HEK293 (cell line): ENCODE measurements at regions not wholly inside any gene's neighbourhood (a gene's known extent, or its start where the extent isn't known, plus 50 kb on each side); places are given as distances from the start of the nearest gene placed in this dataset.
"Not testable (repeated sequence)": the region's sequence is repeated elsewhere in the genome, so short reads cannot be mapped to it uniquely, and the experiment has no call there.

Source experiments
- MYNN ChIP-seq: fragments of 450-650 bp; formaldehyde crosslinking; IDR thresholded peaks from 2 replicates; pipeline ENCODE4 v1.5.1; 2016; ENCODE audit warnings: missing biosample characterization, missing genetic modification characterization, borderline replicate concordance
- OSR2 ChIP-seq: fragments of 450-650 bp; formaldehyde crosslinking; IDR thresholded peaks from 2 replicates; pipeline ENCODE4 v1.5.1; 2016; ENCODE audit warnings: missing biosample characterization, missing genetic modification characterization
- TRIM28 ChIP-seq: IDR thresholded peaks from 2 replicates; pipeline ENCODE4 v1.6.1; 2011; ENCODE audit warnings: low read length, control low read depth, borderline replicate concordance
- ZNF10 ChIP-seq: fragments of 450-650 bp; formaldehyde crosslinking; IDR thresholded peaks from 2 replicates; pipeline ENCODE4 v1.5.1; 2017; ENCODE audit warnings: missing biosample characterization, missing genetic modification characterization
- ZNF211 ChIP-seq: fragments of 450-650 bp; formaldehyde crosslinking; IDR thresholded peaks from 2 replicates; pipeline ENCODE4 v1.5.1; 2016; ENCODE audit warnings: low read depth, missing biosample characterization, missing genetic modification characterization
- ZNF324 ChIP-seq: fragments of 450-650 bp; formaldehyde crosslinking; IDR thresholded peaks from 2 replicates; pipeline ENCODE4 v1.5.1; 2016; ENCODE audit warnings: missing biosample characterization, missing genetic modification characterization
- ZNF529 ChIP-seq: fragments of 450-650 bp; formaldehyde crosslinking; IDR thresholded peaks from 2 replicates; pipeline ENCODE4 v1.5.1; 2017; ENCODE audit warnings: missing genetic modification characterization, missing biosample characterization; ENCODE audit not compliant: insufficient replicate concordance
- TF ChIP-seq, protein P1 (sequence below): fragments of 450-650 bp; formaldehyde crosslinking; IDR thresholded peaks from 2 replicates; pipeline ENCODE4 v1.5.1; 2016; ENCODE audit warnings: missing biosample characterization, missing genetic modification characterization
- TF ChIP-seq, protein P2 (sequence below): fragments of 450-650 bp; formaldehyde crosslinking; IDR thresholded peaks from 2 replicates; pipeline ENCODE4 v1.5.1; 2016; ENCODE audit warnings: missing biosample characterization, missing genetic modification characterization
- TF ChIP-seq, protein P3 (sequence below): fragments of 450-650 bp; IDR thresholded peaks from 2 replicates; pipeline ENCODE4 v1.5.1; 2018; ENCODE audit warnings: missing biosample characterization, missing genetic modification characterization
- TF ChIP-seq, protein P4 (sequence below): fragments of 450-650 bp; formaldehyde crosslinking; IDR thresholded peaks from 2 replicates; pipeline ENCODE4 v1.5.1; 2016; ENCODE audit warnings: missing biosample characterization, missing genetic modification characterization, borderline replicate concordance

DNA sequence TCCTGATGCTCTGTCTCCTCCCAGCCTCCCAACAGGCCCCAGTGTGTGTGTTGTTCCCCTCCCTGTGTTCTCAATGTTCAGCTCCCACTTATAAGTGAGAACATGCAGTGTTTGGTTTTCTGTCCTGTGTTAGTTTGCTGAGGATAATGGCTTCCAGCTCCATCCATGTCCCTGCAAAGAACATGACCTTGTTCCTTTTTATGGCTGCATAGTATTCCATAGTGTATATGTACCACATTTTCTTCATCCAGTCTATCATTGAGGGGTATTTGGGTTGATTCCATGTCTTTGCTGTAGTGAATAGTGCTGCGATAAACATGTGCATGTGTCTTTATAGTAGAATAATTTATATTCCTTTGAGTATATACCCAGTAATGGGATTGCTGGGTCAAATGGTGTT lies 150.4 kb downstream of the KLF6 start:
- TF ChIP-seq, protein P1, sequence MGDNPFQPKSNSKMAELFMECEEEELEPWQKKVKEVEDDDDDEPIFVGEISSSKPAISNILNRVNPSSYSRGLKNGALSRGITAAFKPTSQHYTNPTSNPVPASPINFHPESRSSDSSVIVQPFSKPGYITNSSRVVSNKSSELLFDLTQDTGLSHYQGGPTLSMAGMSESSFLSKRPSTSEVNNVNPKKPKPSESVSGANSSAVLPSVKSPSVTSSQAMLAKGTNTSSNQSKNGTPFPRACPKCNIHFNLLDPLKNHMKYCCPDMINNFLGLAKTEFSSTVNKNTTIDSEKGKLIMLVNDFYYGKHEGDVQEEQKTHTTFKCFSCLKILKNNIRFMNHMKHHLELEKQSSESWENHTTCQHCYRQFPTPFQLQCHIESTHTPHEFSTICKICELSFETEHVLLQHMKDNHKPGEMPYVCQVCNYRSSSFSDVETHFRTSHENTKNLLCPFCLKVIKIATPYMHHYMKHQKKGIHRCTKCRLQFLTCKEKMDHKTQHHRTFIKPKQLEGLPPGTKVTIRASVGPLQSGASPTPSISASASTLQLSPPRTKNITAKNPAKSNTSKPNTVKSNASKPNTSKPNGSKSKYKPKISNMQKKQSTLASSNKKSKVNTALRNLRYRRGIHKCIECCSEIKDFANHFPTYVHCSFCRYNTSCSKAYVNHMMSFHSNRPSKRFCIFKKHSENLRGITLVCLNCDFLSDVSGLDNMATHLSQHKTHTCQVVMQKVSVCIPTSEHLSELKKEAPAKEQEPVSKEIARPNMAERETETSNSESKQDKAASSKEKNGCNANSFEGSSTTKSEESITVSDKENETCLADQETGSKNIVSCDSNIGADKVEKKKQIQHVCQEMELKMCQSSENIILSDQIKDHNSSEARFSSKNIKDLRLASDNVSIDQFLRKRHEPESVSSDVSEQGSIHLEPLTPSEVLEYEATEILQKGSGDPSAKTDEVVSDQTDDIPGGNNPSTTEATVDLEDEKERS: not testable (repeated sequence)
- TF ChIP-seq MYNN; ZNF324 (tag by site-specific recombination); ZNF529 (tag by site-specific recombination); TRIM28; OSR2; ZNF10 (tag by site-specific recombination); ZNF211 (tag by site-specific recombination): not testable (repeated sequence)
- TF ChIP-seq, protein P2, sequence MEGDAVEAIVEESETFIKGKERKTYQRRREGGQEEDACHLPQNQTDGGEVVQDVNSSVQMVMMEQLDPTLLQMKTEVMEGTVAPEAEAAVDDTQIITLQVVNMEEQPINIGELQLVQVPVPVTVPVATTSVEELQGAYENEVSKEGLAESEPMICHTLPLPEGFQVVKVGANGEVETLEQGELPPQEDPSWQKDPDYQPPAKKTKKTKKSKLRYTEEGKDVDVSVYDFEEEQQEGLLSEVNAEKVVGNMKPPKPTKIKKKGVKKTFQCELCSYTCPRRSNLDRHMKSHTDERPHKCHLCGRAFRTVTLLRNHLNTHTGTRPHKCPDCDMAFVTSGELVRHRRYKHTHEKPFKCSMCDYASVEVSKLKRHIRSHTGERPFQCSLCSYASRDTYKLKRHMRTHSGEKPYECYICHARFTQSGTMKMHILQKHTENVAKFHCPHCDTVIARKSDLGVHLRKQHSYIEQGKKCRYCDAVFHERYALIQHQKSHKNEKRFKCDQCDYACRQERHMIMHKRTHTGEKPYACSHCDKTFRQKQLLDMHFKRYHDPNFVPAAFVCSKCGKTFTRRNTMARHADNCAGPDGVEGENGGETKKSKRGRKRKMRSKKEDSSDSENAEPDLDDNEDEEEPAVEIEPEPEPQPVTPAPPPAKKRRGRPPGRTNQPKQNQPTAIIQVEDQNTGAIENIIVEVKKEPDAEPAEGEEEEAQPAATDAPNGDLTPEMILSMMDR: not testable (repeated sequence)
- TF ChIP-seq, protein P3, sequence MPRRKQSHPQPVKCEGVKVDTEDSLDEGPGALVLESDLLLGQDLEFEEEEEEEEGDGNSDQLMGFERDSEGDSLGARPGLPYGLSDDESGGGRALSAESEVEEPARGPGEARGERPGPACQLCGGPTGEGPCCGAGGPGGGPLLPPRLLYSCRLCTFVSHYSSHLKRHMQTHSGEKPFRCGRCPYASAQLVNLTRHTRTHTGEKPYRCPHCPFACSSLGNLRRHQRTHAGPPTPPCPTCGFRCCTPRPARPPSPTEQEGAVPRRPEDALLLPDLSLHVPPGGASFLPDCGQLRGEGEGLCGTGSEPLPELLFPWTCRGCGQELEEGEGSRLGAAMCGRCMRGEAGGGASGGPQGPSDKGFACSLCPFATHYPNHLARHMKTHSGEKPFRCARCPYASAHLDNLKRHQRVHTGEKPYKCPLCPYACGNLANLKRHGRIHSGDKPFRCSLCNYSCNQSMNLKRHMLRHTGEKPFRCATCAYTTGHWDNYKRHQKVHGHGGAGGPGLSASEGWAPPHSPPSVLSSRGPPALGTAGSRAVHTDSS (tag by site-specific recombination): not testable (repeated sequence)
- TF ChIP-seq, protein P4, sequence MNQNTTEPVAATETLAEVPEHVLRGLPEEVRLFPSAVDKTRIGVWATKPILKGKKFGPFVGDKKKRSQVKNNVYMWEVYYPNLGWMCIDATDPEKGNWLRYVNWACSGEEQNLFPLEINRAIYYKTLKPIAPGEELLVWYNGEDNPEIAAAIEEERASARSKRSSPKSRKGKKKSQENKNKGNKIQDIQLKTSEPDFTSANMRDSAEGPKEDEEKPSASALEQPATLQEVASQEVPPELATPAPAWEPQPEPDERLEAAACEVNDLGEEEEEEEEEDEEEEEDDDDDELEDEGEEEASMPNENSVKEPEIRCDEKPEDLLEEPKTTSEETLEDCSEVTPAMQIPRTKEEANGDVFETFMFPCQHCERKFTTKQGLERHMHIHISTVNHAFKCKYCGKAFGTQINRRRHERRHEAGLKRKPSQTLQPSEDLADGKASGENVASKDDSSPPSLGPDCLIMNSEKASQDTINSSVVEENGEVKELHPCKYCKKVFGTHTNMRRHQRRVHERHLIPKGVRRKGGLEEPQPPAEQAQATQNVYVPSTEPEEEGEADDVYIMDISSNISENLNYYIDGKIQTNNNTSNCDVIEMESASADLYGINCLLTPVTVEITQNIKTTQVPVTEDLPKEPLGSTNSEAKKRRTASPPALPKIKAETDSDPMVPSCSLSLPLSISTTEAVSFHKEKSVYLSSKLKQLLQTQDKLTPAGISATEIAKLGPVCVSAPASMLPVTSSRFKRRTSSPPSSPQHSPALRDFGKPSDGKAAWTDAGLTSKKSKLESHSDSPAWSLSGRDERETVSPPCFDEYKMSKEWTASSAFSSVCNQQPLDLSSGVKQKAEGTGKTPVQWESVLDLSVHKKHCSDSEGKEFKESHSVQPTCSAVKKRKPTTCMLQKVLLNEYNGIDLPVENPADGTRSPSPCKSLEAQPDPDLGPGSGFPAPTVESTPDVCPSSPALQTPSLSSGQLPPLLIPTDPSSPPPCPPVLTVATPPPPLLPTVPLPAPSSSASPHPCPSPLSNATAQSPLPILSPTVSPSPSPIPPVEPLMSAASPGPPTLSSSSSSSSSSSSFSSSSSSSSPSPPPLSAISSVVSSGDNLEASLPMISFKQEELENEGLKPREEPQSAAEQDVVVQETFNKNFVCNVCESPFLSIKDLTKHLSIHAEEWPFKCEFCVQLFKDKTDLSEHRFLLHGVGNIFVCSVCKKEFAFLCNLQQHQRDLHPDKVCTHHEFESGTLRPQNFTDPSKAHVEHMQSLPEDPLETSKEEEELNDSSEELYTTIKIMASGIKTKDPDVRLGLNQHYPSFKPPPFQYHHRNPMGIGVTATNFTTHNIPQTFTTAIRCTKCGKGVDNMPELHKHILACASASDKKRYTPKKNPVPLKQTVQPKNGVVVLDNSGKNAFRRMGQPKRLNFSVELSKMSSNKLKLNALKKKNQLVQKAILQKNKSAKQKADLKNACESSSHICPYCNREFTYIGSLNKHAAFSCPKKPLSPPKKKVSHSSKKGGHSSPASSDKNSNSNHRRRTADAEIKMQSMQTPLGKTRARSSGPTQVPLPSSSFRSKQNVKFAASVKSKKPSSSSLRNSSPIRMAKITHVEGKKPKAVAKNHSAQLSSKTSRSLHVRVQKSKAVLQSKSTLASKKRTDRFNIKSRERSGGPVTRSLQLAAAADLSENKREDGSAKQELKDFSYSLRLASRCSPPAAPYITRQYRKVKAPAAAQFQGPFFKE (tag by site-specific recombination): not testable (repeated sequence)
